Liver (tissue), 3 donors: ENCODE measurements at regions not wholly inside any gene's neighbourhood (a gene's known extent, or its start where the extent isn't known, plus 50 kb on each side); places are given as distances from the start of the nearest gene placed in this dataset.

Source experiments
- CTCF ChIP-seq: fragments of 150-350 bp; IDR thresholded peaks from 2 replicates; pipeline ENCODE4 v1.5.1; 2017; ENCODE audit warnings: improper control_type of control experiment, low read depth, low read length; ENCODE audit not compliant: missing input control
- HNF4A ChIP-seq, 2 donors: conservative IDR thresholded peaks; 2 replicates each; pipeline ENCODE4 v1.6.1; 2016; ENCODE audit warnings: antibody characterized with exemption in 2 of 2, mild to moderate bottlenecking in 2 of 2
- RAD21 ChIP-seq, 2 donors: IDR thresholded peaks; 2 replicates each; pipeline ENCODE4 v1.6.1; 2016; ENCODE audit warnings: antibody characterized with exemption in 2 of 2, mild to moderate bottlenecking in 2 of 2
- TAF1 ChIP-seq: conservative IDR thresholded peaks from 2 replicates; pipeline ENCODE4 v1.6.1; 2016; ENCODE audit warnings: antibody characterized with exemption, mild to moderate bottlenecking
- TF ChIP-seq, protein P1 (sequence below): IDR thresholded peaks from 2 replicates; pipeline ENCODE4 v1.6.1; 2016; ENCODE audit warnings: antibody characterized with exemption, mild to moderate bottlenecking
- TF ChIP-seq, protein P2 (sequence below): IDR thresholded peaks from 2 replicates; pipeline ENCODE4 v1.6.1; 2016; ENCODE audit warnings: antibody characterized with exemption
- donor health status: healthy.
- donor health status: healthy.

DNA sequence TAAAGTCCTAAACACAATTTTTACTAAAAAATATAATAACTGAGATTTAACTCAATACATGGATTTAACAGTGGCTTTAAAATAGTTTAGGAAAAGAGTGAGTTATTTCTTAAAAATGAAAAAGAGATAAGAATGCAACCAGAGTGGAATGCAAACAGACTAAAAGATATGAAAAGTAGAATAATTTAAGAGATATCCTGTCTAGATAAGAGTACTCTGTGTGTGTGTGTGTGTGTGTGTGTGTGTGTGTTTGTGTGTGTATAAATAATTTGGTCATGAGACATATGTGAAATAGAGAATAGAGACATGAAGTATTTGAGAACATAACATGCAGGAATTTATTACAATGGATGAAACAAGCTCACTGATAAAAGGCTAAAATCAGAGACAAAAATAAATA lies 986.9 kb upstream of the CHORDC1 start:
- TF ChIP-seq, protein P1, sequence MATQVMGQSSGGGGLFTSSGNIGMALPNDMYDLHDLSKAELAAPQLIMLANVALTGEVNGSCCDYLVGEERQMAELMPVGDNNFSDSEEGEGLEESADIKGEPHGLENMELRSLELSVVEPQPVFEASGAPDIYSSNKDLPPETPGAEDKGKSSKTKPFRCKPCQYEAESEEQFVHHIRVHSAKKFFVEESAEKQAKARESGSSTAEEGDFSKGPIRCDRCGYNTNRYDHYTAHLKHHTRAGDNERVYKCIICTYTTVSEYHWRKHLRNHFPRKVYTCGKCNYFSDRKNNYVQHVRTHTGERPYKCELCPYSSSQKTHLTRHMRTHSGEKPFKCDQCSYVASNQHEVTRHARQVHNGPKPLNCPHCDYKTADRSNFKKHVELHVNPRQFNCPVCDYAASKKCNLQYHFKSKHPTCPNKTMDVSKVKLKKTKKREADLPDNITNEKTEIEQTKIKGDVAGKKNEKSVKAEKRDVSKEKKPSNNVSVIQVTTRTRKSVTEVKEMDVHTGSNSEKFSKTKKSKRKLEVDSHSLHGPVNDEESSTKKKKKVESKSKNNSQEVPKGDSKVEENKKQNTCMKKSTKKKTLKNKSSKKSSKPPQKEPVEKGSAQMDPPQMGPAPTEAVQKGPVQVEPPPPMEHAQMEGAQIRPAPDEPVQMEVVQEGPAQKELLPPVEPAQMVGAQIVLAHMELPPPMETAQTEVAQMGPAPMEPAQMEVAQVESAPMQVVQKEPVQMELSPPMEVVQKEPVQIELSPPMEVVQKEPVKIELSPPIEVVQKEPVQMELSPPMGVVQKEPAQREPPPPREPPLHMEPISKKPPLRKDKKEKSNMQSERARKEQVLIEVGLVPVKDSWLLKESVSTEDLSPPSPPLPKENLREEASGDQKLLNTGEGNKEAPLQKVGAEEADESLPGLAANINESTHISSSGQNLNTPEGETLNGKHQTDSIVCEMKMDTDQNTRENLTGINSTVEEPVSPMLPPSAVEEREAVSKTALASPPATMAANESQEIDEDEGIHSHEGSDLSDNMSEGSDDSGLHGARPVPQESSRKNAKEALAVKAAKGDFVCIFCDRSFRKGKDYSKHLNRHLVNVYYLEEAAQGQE, result no peak
- TF ChIP-seq HNF4A (conservative IDR thresholded peaks at IDR 0.05) (no peak), TAF1 (no peak), RAD21 (IDR thresholded peaks at IDR 0.05) (no peak), CTCF (no peak)
- TF ChIP-seq, protein P2, sequence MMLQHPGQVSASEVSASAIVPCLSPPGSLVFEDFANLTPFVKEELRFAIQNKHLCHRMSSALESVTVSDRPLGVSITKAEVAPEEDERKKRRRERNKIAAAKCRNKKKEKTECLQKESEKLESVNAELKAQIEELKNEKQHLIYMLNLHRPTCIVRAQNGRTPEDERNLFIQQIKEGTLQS, result no peak
